SK-N-SH (cell line): ENCODE measurements at regions not wholly inside any gene's neighbourhood (a gene's known extent, or its start where the extent isn't known, plus 50 kb on each side); places are given as distances from the start of the nearest gene placed in this dataset.

Source experiments
- CTCF ChIA-PET: fragments of 300-600, 350-600 bp; formaldehyde crosslinking; extraction: SDS; loops from one replicate; lab custom pipeline; 2021; lab: Yijun Ruan, JAX
- POLR2A ChIA-PET: fragments of 350-600 bp; sonication (Branson Sonifier 250); formaldehyde crosslinking; extraction: SDS; loops from one replicate; lab custom pipeline; 2020; ENCODE audit warnings: antibody characterized with exemption, inconsistent platforms; lab: Yijun Ruan, JAX
- DNase-seq: peaks from one replicate; pipeline ENCODE4 v3.0.0; 2012
- H2AFZ ChIP-seq: fragments of 200-600 bp; sonication (generic); 2 replicates; pipeline ENCODE4 v1.8.1; 2016; ENCODE audit warnings: antibody characterized with exemption, mild to moderate bottlenecking, low read depth
- H3F3A ChIP-seq: fragments of 200-600 bp; sonication (generic); replicated peaks from 2 replicates; pipeline ENCODE3; 2016; ENCODE audit warnings: antibody characterized with exemption, mild to moderate bottlenecking; ENCODE audit not compliant: insufficient read depth
- H3K27ac ChIP-seq, 2 experiments: fragments of 200-500 bp in 1 of 2; fragments of 200-600 bp in 1 of 2; sonication (Bioruptor generic) in 1 of 2; sonication (generic), shearing (Covaris generic) in 1 of 2; 2 replicates each; pipeline versions ENCODE4 v1.5.1 to v1.6.1; 2014 to 2016; ENCODE audit warnings: low read depth in 2 of 2, inconsistent platforms in 1 of 2, low read length in 1 of 2, mild to moderate bottlenecking in 1 of 2, mixed read lengths in 1 of 2
- H3K27me3 ChIP-seq: fragments of 200-600 bp; sonication (generic), shearing (Covaris generic); 2 replicates; pipeline ENCODE4 v1.6.1; 2016; ENCODE audit warnings: mixed run types; ENCODE audit not compliant: insufficient read depth
- H3K36me3 ChIP-seq, 2 experiments: fragments of 200-500 bp in 1 of 2; fragments of 200-600 bp in 1 of 2; sonication (Bioruptor generic) in 1 of 2; sonication (generic) in 1 of 2; replicated peaks in 1 of 2; 2 replicates each; pipeline versions ENCODE3 to v1.5.1; 2014 to 2016; ENCODE audit warnings: low read length in 1 of 2, mild to moderate bottlenecking in 1 of 2; ENCODE audit not compliant: insufficient read depth in 2 of 2, control insufficient read depth in 1 of 2
- H3K4me1 ChIP-seq, 2 experiments: fragments of 200-500 bp in 1 of 2; fragments of 200-600 bp in 1 of 2; sonication (Bioruptor generic) in 1 of 2; sonication (generic), shearing (Covaris generic) in 1 of 2; 2 replicates each; pipeline versions ENCODE4 v1.5.1 to v1.6.1; 2014 to 2016; ENCODE audit warnings: low read depth in 1 of 2, low read length in 1 of 2, mixed run types in 1 of 2; ENCODE audit not compliant: insufficient read depth in 2 of 2, control insufficient read depth in 1 of 2
- H3K4me2 ChIP-seq: fragments of 200-600 bp; sonication (generic), shearing (Covaris generic); 2 replicates; pipeline ENCODE4 v1.6.1; 2017; ENCODE audit warnings: mixed run types
- H3K4me3 ChIP-seq, 2 experiments: fragments of 200-500 bp in 1 of 2; fragments of 200-600 bp in 1 of 2; sonication (Bioruptor generic) in 1 of 2; sonication (generic), shearing (Covaris generic) in 1 of 2; 2 replicates each; pipeline versions ENCODE4 v1.5.1 to v1.8.1; 2014 to 2016; ENCODE audit warnings: low read depth in 2 of 2, inconsistent platforms in 1 of 2, low read length in 1 of 2, mild to moderate bottlenecking in 1 of 2, mixed read lengths in 1 of 2, moderate library complexity in 1 of 2
- H3K79me2 ChIP-seq: fragments of 200-600 bp; sonication (generic); 2 replicates; pipeline ENCODE4 v1.8.1; 2017; ENCODE audit warnings: mild to moderate bottlenecking; ENCODE audit not compliant: insufficient read depth
- H3K9ac ChIP-seq: fragments of 200-600 bp; sonication (generic); 2 replicates; pipeline ENCODE4 v1.6.1; 2017; ENCODE audit warnings: mixed run types
- H3K9me2 ChIP-seq: fragments of 200-600 bp; sonication (generic); 2 replicates; pipeline ENCODE4 v1.6.1; 2017; ENCODE audit warnings: mixed run types
- H3K9me3 ChIP-seq: fragments of 200-600 bp; sonication (generic); 2 replicates; pipeline ENCODE4 v1.6.1; 2017; ENCODE audit warnings: mixed run types, mild to moderate bottlenecking, moderate library complexity
- H4K20me1 ChIP-seq: fragments of 200-600 bp; sonication (generic); 2 replicates; pipeline ENCODE4 v1.6.1; 2017; ENCODE audit warnings: mild to moderate bottlenecking, mixed run types; ENCODE audit not compliant: insufficient read depth
- ELF1 ChIP-seq: IDR thresholded peaks from 2 replicates; pipeline ENCODE4 v1.4.0; 2012
- EP300 ChIP-seq, 2 experiments: IDR thresholded peaks; 2 replicates each; pipeline versions ENCODE4 v1.4.0 to v1.6.1; 2012; ENCODE audit warnings: borderline replicate concordance in 1 of 2, low read depth in 1 of 2, low read length in 1 of 2
- FOSL2 ChIP-seq: IDR thresholded peaks from 2 replicates; pipeline ENCODE4 v1.4.0; 2012; ENCODE audit warnings: low read depth, mild to moderate bottlenecking, moderate library complexity, borderline replicate concordance
- FOXJ3 ChIP-seq: sonication (generic); formaldehyde crosslinking; IDR thresholded peaks from 2 replicates; pipeline ENCODE4 v1.5.1; 2020; ENCODE audit warnings: mild to moderate bottlenecking, missing genetic modification reagents
- IRF3 ChIP-seq: fragments of 150-350 bp; IDR thresholded peaks from 2 replicates; pipeline ENCODE4 v1.6.1; 2016; ENCODE audit warnings: mild to moderate bottlenecking, low read depth, low read length
- MEF2A ChIP-seq: IDR thresholded peaks from 2 replicates; pipeline ENCODE4 v1.4.0; 2012; ENCODE audit warnings: low read depth, borderline replicate concordance
- MXI1 ChIP-seq: IDR thresholded peaks from 2 replicates; pipeline ENCODE4 v1.6.1; 2012; ENCODE audit warnings: mild to moderate bottlenecking, low read depth, low read length, improper control_type of control experiment
- NFIC ChIP-seq: IDR thresholded peaks from 2 replicates; pipeline ENCODE4 v1.4.0; 2012; ENCODE audit warnings: borderline replicate concordance
- PBX3 ChIP-seq: IDR thresholded peaks from 2 replicates; pipeline ENCODE4; 2012
- RCOR1 ChIP-seq: fragments of 150-350 bp; IDR thresholded peaks from 2 replicates; pipeline ENCODE4 v1.6.1; 2017; ENCODE audit warnings: antibody characterized with exemption, low read length
- SIN3A ChIP-seq: IDR thresholded peaks from 2 replicates; pipeline ENCODE4 v1.6.1; 2012; ENCODE audit warnings: low read depth, mild to moderate bottlenecking, low read length, moderate library complexity, borderline replicate concordance
- TAF1 ChIP-seq: IDR thresholded peaks from 2 replicates; pipeline ENCODE4 v1.6.1; 2012; ENCODE audit warnings: low read depth, mild to moderate bottlenecking, low read length, moderate library complexity, borderline replicate concordance
- TEAD4 ChIP-seq: IDR thresholded peaks from 2 replicates; pipeline ENCODE4 v1.4.0; 2012; ENCODE audit warnings: mild to moderate bottlenecking, borderline replicate concordance; ENCODE audit not compliant: insufficient read depth
- ZBTB33 ChIP-seq: IDR thresholded peaks from 2 replicates; pipeline ENCODE4 v1.4.0; 2012; ENCODE audit warnings: low read depth, borderline replicate concordance
- WGBS: methylation state at CpG from one replicate; pipeline ENCODE4 v1.1.6; 2017; ENCODE audit warnings: low lambda C conversion rate; 5-methylcytosine and 5-hydroxymethylcytosine counted together
- TF ChIP-seq, protein P1 (sequence below): IDR thresholded peaks from 2 replicates; pipeline ENCODE4 v1.6.1; 2012; ENCODE audit warnings: mild to moderate bottlenecking, low read depth, low read length, moderate library complexity

- no peaks in the 10 kb centered on the region for H4K20me1 ChIP-seq
- 13% methylated on average over 3 of the region's 3 CpGs for WGBS
- no peaks in the 10 kb centered on the region for H3K9me3 ChIP-seq
- H3F3A ChIP-seq: no peaks in the 10 kb centered on the region
- no peak overlapping the region for H3K27ac ChIP-seq
- no peak overlapping the region for H3K9ac ChIP-seq
- H3K4me3 ChIP-seq: no peak overlapping the region
- H3K9me2 ChIP-seq: no peaks in the 10 kb centered on the region
- ChIA-PET CTCF (no interaction called here), POLR2A (no interaction called here)
- H3K79me2 ChIP-seq: no peaks in the 10 kb centered on the region
- no peak overlapping the region for H2AFZ ChIP-seq
- no peaks in the 10 kb centered on the region for H3K4me1 ChIP-seq
- H3K27me3 ChIP-seq: peaks cover 9% of the 10 kb centered on the region; the same call in 1 of the 2 replicates
- no peak for DNase-seq
- H3K4me2 ChIP-seq: no peak overlapping the region
- no peaks in the 10 kb centered on the region for H3K36me3 ChIP-seq
- TF ChIP-seq MXI1 (no peak), ZBTB33 (no peak), MEF2A (no peak), PBX3 (no peak), FOXJ3 (no peak), TAF1 (no peak), NFIC (no peak), RCOR1 (no peak), TEAD4 (no peak), FOSL2 (no peak), IRF3 (no peak), ELF1 (no peak), SIN3A (no peak), EP300 (IDR thresholded peaks at IDR 0.05; ENCODE audit: borderline replicate concordance in 1 of 2, low read depth in 1 of 2, low read length in 1 of 2) (no peak)
- TF ChIP-seq, protein P1, sequence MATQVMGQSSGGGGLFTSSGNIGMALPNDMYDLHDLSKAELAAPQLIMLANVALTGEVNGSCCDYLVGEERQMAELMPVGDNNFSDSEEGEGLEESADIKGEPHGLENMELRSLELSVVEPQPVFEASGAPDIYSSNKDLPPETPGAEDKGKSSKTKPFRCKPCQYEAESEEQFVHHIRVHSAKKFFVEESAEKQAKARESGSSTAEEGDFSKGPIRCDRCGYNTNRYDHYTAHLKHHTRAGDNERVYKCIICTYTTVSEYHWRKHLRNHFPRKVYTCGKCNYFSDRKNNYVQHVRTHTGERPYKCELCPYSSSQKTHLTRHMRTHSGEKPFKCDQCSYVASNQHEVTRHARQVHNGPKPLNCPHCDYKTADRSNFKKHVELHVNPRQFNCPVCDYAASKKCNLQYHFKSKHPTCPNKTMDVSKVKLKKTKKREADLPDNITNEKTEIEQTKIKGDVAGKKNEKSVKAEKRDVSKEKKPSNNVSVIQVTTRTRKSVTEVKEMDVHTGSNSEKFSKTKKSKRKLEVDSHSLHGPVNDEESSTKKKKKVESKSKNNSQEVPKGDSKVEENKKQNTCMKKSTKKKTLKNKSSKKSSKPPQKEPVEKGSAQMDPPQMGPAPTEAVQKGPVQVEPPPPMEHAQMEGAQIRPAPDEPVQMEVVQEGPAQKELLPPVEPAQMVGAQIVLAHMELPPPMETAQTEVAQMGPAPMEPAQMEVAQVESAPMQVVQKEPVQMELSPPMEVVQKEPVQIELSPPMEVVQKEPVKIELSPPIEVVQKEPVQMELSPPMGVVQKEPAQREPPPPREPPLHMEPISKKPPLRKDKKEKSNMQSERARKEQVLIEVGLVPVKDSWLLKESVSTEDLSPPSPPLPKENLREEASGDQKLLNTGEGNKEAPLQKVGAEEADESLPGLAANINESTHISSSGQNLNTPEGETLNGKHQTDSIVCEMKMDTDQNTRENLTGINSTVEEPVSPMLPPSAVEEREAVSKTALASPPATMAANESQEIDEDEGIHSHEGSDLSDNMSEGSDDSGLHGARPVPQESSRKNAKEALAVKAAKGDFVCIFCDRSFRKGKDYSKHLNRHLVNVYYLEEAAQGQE: no peak
Measured at GRCh38 chr11:57881647-57882046, 120.0 kb downstream of the CTNND1 start.
